ENCODE measurements at regions not wholly inside any gene's neighbourhood (a gene's known extent, or its start where the extent isn't known, plus 50 kb on each side); places are given as distances from the start of the nearest gene placed in this dataset.
A peak's percentile ranks its signal among the peaks of the same experiment; 100 is the strongest.

- no peak for TF ChIP-seq CTCF (conservative IDR thresholded peaks at IDR 0.05; ENCODE audit: low read length)
- DNase-seq (ENCODE audit: low read depth): peak; percentile 65
- no peak overlapping the region for H3K4me3 ChIP-seq (ENCODE audit: low read length)
Observed at GRCh38 chr7:18402488-18403183, 92.9 kb upstream of the HDAC9 start.

- peak; percentile 9 for DNase-seq (ENCODE audit: low read depth)
- H3K4me3 ChIP-seq (ENCODE audit: low read length): no peak overlapping the region
- no peak for TF ChIP-seq CTCF (conservative IDR thresholded peaks at IDR 0.05; ENCODE audit: low read length)
Observed at GRCh38 chr7:18405726-18406125, 89.8 kb upstream of the HDAC9 start.

GRCh38 chr7:18407385-18407784 is 88.2 kb upstream of the HDAC9 start:
- H3K4me3 ChIP-seq (ENCODE audit: low read length): no peak overlapping the region
- TF ChIP-seq CTCF (conservative IDR thresholded peaks at IDR 0.05; ENCODE audit: low read length): no peak
- no peak for DNase-seq (ENCODE audit: low read depth)

GRCh38 chr7:18408461-18408860 is 87.1 kb upstream of the HDAC9 start:
- TF ChIP-seq CTCF (conservative IDR thresholded peaks at IDR 0.05; ENCODE audit: low read length): no peak

GRCh38 chr7:18408868-18409267 is 86.7 kb upstream of the HDAC9 start:
- no peak for DNase-seq (ENCODE audit: low read depth)
- TF ChIP-seq CTCF (conservative IDR thresholded peaks at IDR 0.05; ENCODE audit: low read length): no peak
- no peak overlapping the region for H3K4me3 ChIP-seq (ENCODE audit: low read length)

More at GRCh38 chr7:18408461-18408860, 87.1 kb upstream of the HDAC9 start:
- DNase-seq (ENCODE audit: low read depth): peak; percentile 95
- H3K4me3 ChIP-seq (ENCODE audit: low read length): no peak overlapping the region

- no peak for DNase-seq (ENCODE audit: low read depth)
- no peak overlapping the region for H3K4me3 ChIP-seq (ENCODE audit: low read length)
- no peak for TF ChIP-seq CTCF (conservative IDR thresholded peaks at IDR 0.05; ENCODE audit: low read length)
Observed at GRCh38 chr7:18413447-18413846, 82.1 kb upstream of the HDAC9 start.

- no peak for TF ChIP-seq CTCF (conservative IDR thresholded peaks at IDR 0.05; ENCODE audit: low read length)
- no peak overlapping the region for H3K4me3 ChIP-seq (ENCODE audit: low read length)
- no peak for DNase-seq (ENCODE audit: low read depth)
Observed at GRCh38 chr7:18414885-18415284, 80.7 kb upstream of the HDAC9 start.

All from AG10803 (cell line).